ENCODE measurements at regions not wholly inside any gene's neighbourhood (a gene's known extent, or its start where the extent isn't known, plus 50 kb on each side); places are given as distances from the start of the nearest gene placed in this dataset.
"Not testable (repeated sequence)": the region's sequence is repeated elsewhere in the genome, so short reads cannot be mapped to it uniquely, and the experiment has no call there.

GRCh38 chr10:58066126-58066525 lies 201.6 kb downstream of the IPMK start:
- DNase-seq = no peak

- DNase-seq = no peak
Observed at GRCh38 chr10:58065529-58065815, 202.2 kb downstream of the IPMK start.

- peak; percentile 52 for DNase-seq
Observed at GRCh38 chr10:58064714-58065528, 202.8 kb downstream of the IPMK start.

GRCh38 chr10:58063861-58064480 lies 203.7 kb downstream of the IPMK start:
- DNase-seq = no peak

- DNase-seq = not testable (repeated sequence)
Observed at GRCh38 chr10:58058683-58059082, 209.0 kb downstream of the IPMK start.

- DNase-seq = no peak
Observed at GRCh38 chr10:58054881-58055280, 212.8 kb downstream of the IPMK start.

GRCh38 chr10:58052772-58053171 lies 214.9 kb downstream of the IPMK start:
- no peak for DNase-seq

GRCh38 chr10:58050575-58050974 lies 217.1 kb downstream of the IPMK start:
- DNase-seq = no peak

GRCh38 chr10:58048936-58049335 lies 218.8 kb downstream of the IPMK start:
- DNase-seq = no peak

GRCh38 chr10:58044072-58044471 lies 223.6 kb downstream of the IPMK start:
- no peak for DNase-seq

- DNase-seq = no peak
Observed at GRCh38 chr10:58041901-58042300, 225.8 kb downstream of the IPMK start.

- DNase-seq = no peak
Observed at GRCh38 chr10:58030208-58030607, 237.5 kb downstream of the IPMK start.

GRCh38 chr10:58028597-58029366 lies 238.9 kb downstream of the IPMK start:
- DNase-seq = no peak

GRCh38 chr10:58027426-58027825 lies 240.3 kb downstream of the IPMK start:
- no peak for DNase-seq

GRCh38 chr10:58026036-58026435 lies 241.7 kb downstream of the IPMK start:
- no peak for DNase-seq

GRCh38 chr10:58023341-58024073 lies 244.2 kb downstream of the IPMK start:
- no peak for DNase-seq

GRCh38 chr10:58019863-58020537 lies 247.7 kb downstream of the IPMK start:
- DNase-seq = no peak

GRCh38 chr10:58017719-58018367 lies 249.9 kb downstream of the IPMK start:
- DNase-seq = peak; percentile 81

GRCh38 chr10:58016614-58017013 lies 251.1 kb downstream of the IPMK start:
- DNase-seq = no peak

GRCh38 chr10:58014436-58014835 lies 253.3 kb downstream of the IPMK start:
- DNase-seq = no peak

GRCh38 chr10:58013406-58013805 lies 254.3 kb downstream of the IPMK start:
- no peak for DNase-seq

- no peak for DNase-seq
Observed at GRCh38 chr10:58010073-58010702, 257.5 kb downstream of the IPMK start.

All from hematopoietic multipotent progenitor cell treated with erythropoietin and hydrocortisone succinate and interleukin-3 and kit ligand, for 8 days (in vitro differentiated cells).